HG02852 (cell line): ENCODE measurements at regions not wholly inside any gene's neighbourhood (a gene's known extent, or its start where the extent isn't known, plus 50 kb on each side); places are given as distances from the start of the nearest gene placed in this dataset.
"Not testable (repeated sequence)": the region's sequence is repeated elsewhere in the genome, so short reads cannot be mapped to it uniquely, and the experiment has no call there.

Experiments
- ATAC-seq: cut with Tn5 transposase; IDR thresholded peaks from one replicate; pipeline ENCODE4 v1.9.1; 2021; ENCODE audit warnings: mild to moderate bottlenecking, moderate library complexity; ENCODE audit not compliant: unreplicated experiment

- ATAC-seq: no peak
Measured at GRCh38 chr9:89695441-89695891, 90.7 kb downstream of the GADD45G start.

- ATAC-seq: not testable (repeated sequence)
Measured at GRCh38 chr9:89695979-89696378, 91.2 kb downstream of the GADD45G start.

GRCh38 chr9:89696780-89697179 lies 92.0 kb downstream of the GADD45G start:
- no peak for ATAC-seq

GRCh38 chr9:89697553-89697952 lies 92.7 kb downstream of the GADD45G start:
- no peak for ATAC-seq

GRCh38 chr9:89698411-89699005 lies 93.7 kb downstream of the GADD45G start:
- ATAC-seq: no peak

GRCh38 chr9:89699646-89700045 lies 94.8 kb downstream of the GADD45G start:
- no peak for ATAC-seq

- peak; percentile 90 for ATAC-seq
Measured at GRCh38 chr9:89701221-89701798, 96.5 kb downstream of the GADD45G start.

GRCh38 chr9:89702401-89702800 lies 97.6 kb downstream of the GADD45G start:
- no peak for ATAC-seq

- ATAC-seq: no peak
Measured at GRCh38 chr9:89705651-89706050, 100.8 kb downstream of the GADD45G start.

- ATAC-seq: no peak
Measured at GRCh38 chr9:89706086-89706485, 101.3 kb downstream of the GADD45G start.

GRCh38 chr9:89706731-89707191 lies 101.9 kb downstream of the GADD45G start:
- no peak for ATAC-seq

GRCh38 chr9:89710697-89711096 lies 105.9 kb downstream of the GADD45G start:
- no peak for ATAC-seq

- no peak for ATAC-seq
Measured at GRCh38 chr9:89711866-89712265, 107.1 kb downstream of the GADD45G start.

GRCh38 chr9:89712283-89712682 lies 107.5 kb downstream of the GADD45G start:
- no peak for ATAC-seq

GRCh38 chr9:89714321-89714720 lies 109.5 kb downstream of the GADD45G start:
- no peak for ATAC-seq

GRCh38 chr9:89715318-89715858 lies 110.6 kb downstream of the GADD45G start:
- ATAC-seq: no peak

GRCh38 chr9:89715881-89716280 lies 111.1 kb downstream of the GADD45G start:
- no peak for ATAC-seq

- peak; percentile 70 for ATAC-seq
Measured at GRCh38 chr9:89716559-89716958, 111.7 kb downstream of the GADD45G start.

GRCh38 chr9:89718176-89718575 lies 113.4 kb downstream of the GADD45G start:
- no peak for ATAC-seq

GRCh38 chr9:89718651-89719050 lies 113.8 kb downstream of the GADD45G start:
- ATAC-seq: no peak

- ATAC-seq: no peak
Measured at GRCh38 chr9:89719202-89719601, 114.4 kb downstream of the GADD45G start.

GRCh38 chr9:89720696-89721175 lies 115.9 kb downstream of the GADD45G start:
- no peak for ATAC-seq
